Esophagus muscularis mucosa (tissue), 4 donors: ENCODE measurements at regions not wholly inside any gene's neighbourhood (a gene's known extent, or its start where the extent isn't known, plus 50 kb on each side); places are given as distances from the start of the nearest gene placed in this dataset.

Experiments
- DNase-seq: peaks from one replicate; pipeline ENCODE4 v3.0.0-alpha.2; 2017; ENCODE audit errors: extremely low spot score
- H3K27ac ChIP-seq, 4 donors: fragments of 200-600 bp; sonication (generic); replicated peaks in 1 of 4; 1 replicate in 3 of 4; 2 replicates in 1 of 4; pipeline ENCODE4 v1.5.1; 2016 to 2019; ENCODE audit warnings: mild to moderate bottlenecking in 1 of 4
- H3K27me3 ChIP-seq, 4 donors: fragments of 200-600 bp; sonication (generic); one replicate each; pipeline versions ENCODE4 v1.5.1 to v1.6.0; 2016 to 2019
- H3K36me3 ChIP-seq, 4 donors: fragments of 200-600 bp; sonication (generic); one replicate each; pipeline ENCODE4 v1.5.1; 2016 to 2019
- H3K4me1 ChIP-seq, 4 donors: fragments of 200-600 bp; sonication (generic); one replicate each; pipeline ENCODE4 v1.5.1; 2016 to 2019
- H3K4me3 ChIP-seq, 4 donors: fragments of 200-600 bp; sonication (generic); 1 replicate in 2 of 4; 2 replicates in 2 of 4; pipeline ENCODE4 v1.5.1; 2016 to 2019; ENCODE audit warnings: mild to moderate bottlenecking in 4 of 4, moderate library complexity in 1 of 4
- H3K9me3 ChIP-seq, 4 donors: fragments of 200-600 bp; sonication (generic); 1 replicate in 3 of 4; 2 replicates in 1 of 4; pipeline ENCODE4 v1.5.1; 2016 to 2019
- EP300 ChIP-seq: sonication (generic); formaldehyde crosslinking; IDR thresholded peaks from one replicate; pipeline ENCODE4 v1.6.1; 2017; ENCODE audit warnings: antibody characterized with exemption
- POLR2A ChIP-seq: fragments of 450-650 bp; IDR thresholded peaks from one replicate; pipeline ENCODE4 v1.6.1; 2017; ENCODE audit warnings: antibody characterized with exemption, moderate library complexity, mild to moderate bottlenecking, low read depth
- POLR2AphosphoS5 ChIP-seq, 2 donors: sonication (generic); formaldehyde crosslinking; IDR thresholded peaks; one replicate each; pipeline ENCODE4 v1.6.1; 2017; ENCODE audit warnings: antibody characterized with exemption in 2 of 2
- WGBS: methylation state at CpG from one replicate; pipeline ENCODE4 v1.1.5; 2018; 5-methylcytosine and 5-hydroxymethylcytosine counted together
- intact Hi-C: fragments of 100-400 bp; cut with DNase I; formaldehyde crosslinking; loops from one replicate; pipeline ENCODE4 v1.15.1; 2023
- TF ChIP-seq, protein P1 (sequence below), 3 experiments: fragments of 200-600 bp in 2 of 3; fragments of 450-650 bp in 1 of 3; sonication (generic) in 2 of 3; IDR thresholded peaks; one replicate each; pipeline ENCODE4 v1.5.1; 2017 to 2019; ENCODE audit warnings: antibody characterized with exemption in 3 of 3, mild to moderate bottlenecking in 2 of 3, moderate library complexity in 1 of 3

DNA sequence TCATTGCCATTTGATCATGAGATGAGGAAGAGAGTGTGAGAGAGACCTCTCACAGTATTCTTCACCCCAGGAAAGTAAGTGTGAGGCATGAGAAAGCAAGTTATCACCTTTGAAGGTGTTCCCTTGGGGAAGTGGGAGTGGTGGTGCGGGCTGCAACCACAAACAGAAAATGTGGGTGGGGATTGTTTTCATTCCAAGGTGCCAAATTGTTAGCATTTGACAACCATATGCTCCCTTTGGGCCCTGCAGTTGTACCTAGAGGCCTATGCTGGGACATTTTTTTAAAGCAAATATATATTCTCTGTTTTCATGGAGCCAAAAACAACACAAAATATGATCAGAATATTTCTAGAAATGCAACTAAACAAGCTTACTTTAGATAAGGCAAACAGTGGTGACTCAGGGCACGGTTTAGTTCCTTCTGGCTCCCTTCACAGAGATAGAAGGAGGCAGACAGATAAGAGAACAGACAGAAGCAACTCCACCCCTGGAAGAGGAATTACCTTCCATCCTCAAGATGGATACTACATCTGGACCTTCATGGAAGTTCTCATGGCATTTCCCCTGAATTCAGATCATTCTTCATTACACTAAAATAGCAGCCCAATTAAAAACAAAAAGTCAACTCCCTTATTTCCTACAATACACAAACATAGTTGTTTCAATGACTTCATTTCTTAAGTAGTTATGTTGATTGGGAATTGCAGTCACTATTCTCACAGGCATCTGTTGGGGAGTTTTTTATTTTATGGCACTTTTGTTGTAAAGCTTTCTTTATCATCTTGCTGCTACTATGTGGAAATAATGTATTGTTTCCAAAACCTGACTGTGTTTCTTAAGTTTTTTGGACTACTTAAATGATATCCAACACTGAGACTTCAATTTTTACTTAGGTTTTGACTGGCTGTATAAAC, 416.6 kb downstream of the PLK2 start:
- TF ChIP-seq POLR2AphosphoS5 (IDR thresholded peaks at IDR 0.05) = no peak
- TF ChIP-seq, protein P1, sequence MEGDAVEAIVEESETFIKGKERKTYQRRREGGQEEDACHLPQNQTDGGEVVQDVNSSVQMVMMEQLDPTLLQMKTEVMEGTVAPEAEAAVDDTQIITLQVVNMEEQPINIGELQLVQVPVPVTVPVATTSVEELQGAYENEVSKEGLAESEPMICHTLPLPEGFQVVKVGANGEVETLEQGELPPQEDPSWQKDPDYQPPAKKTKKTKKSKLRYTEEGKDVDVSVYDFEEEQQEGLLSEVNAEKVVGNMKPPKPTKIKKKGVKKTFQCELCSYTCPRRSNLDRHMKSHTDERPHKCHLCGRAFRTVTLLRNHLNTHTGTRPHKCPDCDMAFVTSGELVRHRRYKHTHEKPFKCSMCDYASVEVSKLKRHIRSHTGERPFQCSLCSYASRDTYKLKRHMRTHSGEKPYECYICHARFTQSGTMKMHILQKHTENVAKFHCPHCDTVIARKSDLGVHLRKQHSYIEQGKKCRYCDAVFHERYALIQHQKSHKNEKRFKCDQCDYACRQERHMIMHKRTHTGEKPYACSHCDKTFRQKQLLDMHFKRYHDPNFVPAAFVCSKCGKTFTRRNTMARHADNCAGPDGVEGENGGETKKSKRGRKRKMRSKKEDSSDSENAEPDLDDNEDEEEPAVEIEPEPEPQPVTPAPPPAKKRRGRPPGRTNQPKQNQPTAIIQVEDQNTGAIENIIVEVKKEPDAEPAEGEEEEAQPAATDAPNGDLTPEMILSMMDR (IDR thresholded peaks at IDR 0.05) = no peak
- TF ChIP-seq EP300 = no peak
- no peak for TF ChIP-seq POLR2A
- WGBS = 84% methylated on average over 2 of the region's 2 CpGs
- H3K4me3 ChIP-seq = no peak overlapping the region
- H3K36me3 ChIP-seq = no peaks in the 10 kb centered on the region
- H3K4me1 ChIP-seq = no peaks in the 10 kb centered on the region
- intact Hi-C loops = no loop called here
- DNase-seq = no peak
- no peak overlapping the region for H3K27ac ChIP-seq
- no peaks in the 10 kb centered on the region for H3K9me3 ChIP-seq
- no peaks in the 10 kb centered on the region for H3K27me3 ChIP-seq

DNA sequence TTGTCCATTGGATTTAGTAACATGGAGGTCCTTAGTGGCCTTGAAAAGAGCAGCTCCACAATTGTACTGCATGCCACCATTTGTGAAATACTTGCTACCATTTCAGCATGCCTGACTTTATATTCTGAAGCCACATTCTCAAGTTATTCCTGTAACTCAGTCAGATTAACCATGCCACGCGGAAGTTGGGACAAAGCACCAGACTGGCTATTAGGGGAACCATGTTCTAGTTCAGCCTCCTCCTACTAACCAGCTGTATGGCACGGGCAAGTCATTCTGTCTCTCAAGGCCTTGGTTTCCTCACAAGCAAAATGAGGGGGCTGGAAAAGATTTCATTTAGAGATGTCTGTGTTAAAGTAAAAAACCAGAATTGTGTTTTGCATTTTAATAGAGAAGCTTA, 418.0 kb downstream of the PLK2 start:
- no peaks in the 10 kb centered on the region for H3K27me3 ChIP-seq
- no peak overlapping the region for H3K27ac ChIP-seq
- no peak for DNase-seq
- H3K9me3 ChIP-seq = no peaks in the 10 kb centered on the region
- no peaks in the 10 kb centered on the region for H3K36me3 ChIP-seq
- no peaks in the 10 kb centered on the region for H3K4me1 ChIP-seq
- 96% methylated on average over 3 of the region's 3 CpGs for WGBS
- H3K4me3 ChIP-seq = no peak overlapping the region
- TF ChIP-seq POLR2AphosphoS5 (IDR thresholded peaks at IDR 0.05) = no peak
- no peak for TF ChIP-seq POLR2A
- no peak for TF ChIP-seq EP300
- TF ChIP-seq, protein P1 (IDR thresholded peaks at IDR 0.05) = no peak
- intact Hi-C loops = no loop called here

DNA sequence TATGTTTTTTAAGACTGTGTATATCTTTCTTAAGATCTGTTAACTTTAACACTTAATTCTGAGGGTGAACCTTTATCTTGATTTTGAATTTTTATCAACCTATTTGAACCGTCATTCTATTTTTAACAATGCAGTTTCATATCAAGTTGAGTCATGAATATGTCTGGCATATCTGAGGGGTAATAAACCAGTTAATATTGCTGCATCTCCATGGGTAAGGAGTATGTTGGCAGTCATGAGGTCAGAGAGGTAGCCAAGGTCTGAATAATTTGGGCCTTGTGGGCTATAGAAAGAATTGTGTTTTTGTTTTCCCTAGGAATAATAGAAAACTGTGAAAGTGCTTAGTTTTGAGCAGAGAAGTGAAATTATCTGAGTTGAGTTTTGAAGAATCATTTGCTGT, 419.0 kb downstream of the PLK2 start:
- TF ChIP-seq, protein P1 (IDR thresholded peaks at IDR 0.05) = no peak
- TF ChIP-seq POLR2A (no peak), POLR2AphosphoS5 (IDR thresholded peaks at IDR 0.05) (no peak), EP300 (no peak)

DNA sequence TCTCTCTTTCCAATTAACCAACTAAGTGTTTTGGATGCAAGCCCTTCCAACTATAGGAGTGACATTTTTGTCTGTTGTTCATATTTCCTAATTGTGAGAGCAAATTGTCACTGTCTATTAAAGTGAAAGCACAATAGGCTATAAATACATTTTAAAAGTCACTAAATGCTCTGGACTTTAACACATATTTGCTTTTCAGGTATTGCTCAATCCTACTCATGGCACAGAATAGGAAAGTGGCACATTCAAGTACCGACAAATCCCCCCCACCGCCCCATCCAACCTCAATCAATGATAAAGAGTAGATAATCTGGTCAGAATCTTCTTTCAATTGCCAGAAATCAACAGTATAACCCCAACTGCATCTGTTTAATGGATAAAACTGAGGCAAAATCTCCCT, 419.8 kb downstream of the PLK2 start:
- Histone ChIP-seq H3K27ac (no peak overlapping the region), H3K4me3 (no peak overlapping the region), H3K36me3 (no peaks in the 10 kb centered on the region), H3K27me3 (no peaks in the 10 kb centered on the region), H3K9me3 (no peaks in the 10 kb centered on the region), H3K4me1 (no peaks in the 10 kb centered on the region)
- DNase-seq = no peak
- WGBS = 79% methylated on average over 2 of the region's 2 CpGs
- intact Hi-C loops = no loop called here
- TF ChIP-seq, protein P1 (IDR thresholded peaks at IDR 0.05) = no peak
- no peak for TF ChIP-seq POLR2A

More for the DNA sequence above, 419.0 kb downstream of the PLK2 start:
- H3K27ac ChIP-seq = no peak overlapping the region
- H3K9me3 ChIP-seq = no peaks in the 10 kb centered on the region
- DNase-seq = no peak
- intact Hi-C loops = no loop called here
- H3K36me3 ChIP-seq = no peaks in the 10 kb centered on the region
- no peaks in the 10 kb centered on the region for H3K27me3 ChIP-seq
- no peak overlapping the region for H3K4me3 ChIP-seq
- no peaks in the 10 kb centered on the region for H3K4me1 ChIP-seq
- 50% methylated on average over 1 of the region's 1 CpG for WGBS
